ENCODE measurements at regions not wholly inside any gene's neighbourhood (a gene's known extent, or its start where the extent isn't known, plus 50 kb on each side); places are given as distances from the start of the nearest gene placed in this dataset.

- no peaks in the 10 kb centered on the region for H3K27me3 ChIP-seq (replicated peaks; ENCODE audit: insufficient read depth, low read length)
- TF ChIP-seq EZH2phosphoT487 (IDR thresholded peaks at IDR 0.05; ENCODE audit: low read length) (no peak), EZH2 (optimal IDR thresholded peaks at IDR 0.05; ENCODE audit: low read depth, low read length) (no peak), CTCF (IDR thresholded peaks at IDR 0.05; ENCODE audit: low read length) (no peak)
- no peak overlapping the region for H2AFZ ChIP-seq (ENCODE audit: low read length)
- no peaks in the 10 kb centered on the region for H3K4me1 ChIP-seq (ENCODE audit: low read length)
- H4K20me1 ChIP-seq (ENCODE audit: insufficient read depth, low read length), result no peaks in the 10 kb centered on the region
- H3K4me2 ChIP-seq (ENCODE audit: low read depth, low read length), result no peak overlapping the region
- no peaks in the 10 kb centered on the region for H3K79me2 ChIP-seq (ENCODE audit: low read length)
- no peaks in the 10 kb centered on the region for H3K9me3 ChIP-seq (replicated peaks; ENCODE audit: insufficient read depth, low read length)
- H3K9ac ChIP-seq (ENCODE audit: low read length), result no peak overlapping the region
- DNase-seq, result no peak
- H3K9me2 ChIP-seq (replicated peaks; ENCODE audit: insufficient read depth, low read length), result no peaks in the 10 kb centered on the region
- H3K27ac ChIP-seq (ENCODE audit: low read length), result no peak overlapping the region
- H3K36me3 ChIP-seq (replicated peaks; ENCODE audit: insufficient read depth, low read length), result no peaks in the 10 kb centered on the region
- H3F3A ChIP-seq (ENCODE audit: insufficient read depth, low read length), result no peaks in the 10 kb centered on the region
- no peak overlapping the region for H3K4me3 ChIP-seq (ENCODE audit: low read length)
Measured at GRCh38 chr3:66717806-66718205, 217.0 kb upstream of the LRIG1 start.

- Histone ChIP-seq H3K27me3 (replicated peaks; ENCODE audit: insufficient read depth, low read length) (no peaks in the 10 kb centered on the region), H2AFZ (ENCODE audit: low read length) (no peak overlapping the region), H3K27ac (ENCODE audit: low read length) (no peak overlapping the region), H3K79me2 (ENCODE audit: low read length) (no peaks in the 10 kb centered on the region), H3K4me3 (ENCODE audit: low read length) (no peak overlapping the region), H3K36me3 (replicated peaks; ENCODE audit: insufficient read depth, low read length) (no peaks in the 10 kb centered on the region), H3F3A (ENCODE audit: insufficient read depth, low read length) (no peaks in the 10 kb centered on the region), H3K9me3 (replicated peaks; ENCODE audit: insufficient read depth, low read length) (no peaks in the 10 kb centered on the region), H3K4me1 (ENCODE audit: low read length) (no peaks in the 10 kb centered on the region), H4K20me1 (ENCODE audit: insufficient read depth, low read length) (no peaks in the 10 kb centered on the region), H3K4me2 (ENCODE audit: low read depth, low read length) (no peak overlapping the region), H3K9me2 (replicated peaks; ENCODE audit: insufficient read depth, low read length) (no peaks in the 10 kb centered on the region), H3K9ac (ENCODE audit: low read length) (no peak overlapping the region)
- DNase-seq, result no peak
- TF ChIP-seq CTCF (IDR thresholded peaks at IDR 0.05; ENCODE audit: low read length) (no peak), EZH2 (optimal IDR thresholded peaks at IDR 0.05; ENCODE audit: low read depth, low read length) (no peak), EZH2phosphoT487 (IDR thresholded peaks at IDR 0.05; ENCODE audit: low read length) (no peak)
Measured at GRCh38 chr3:66719796-66720356, 219.1 kb upstream of the LRIG1 start.

- H3K4me3 ChIP-seq (ENCODE audit: low read length), result no peak overlapping the region
- no peak for DNase-seq
- H3K4me1 ChIP-seq (ENCODE audit: low read length), result no peaks in the 10 kb centered on the region
- no peak overlapping the region for H3K4me2 ChIP-seq (ENCODE audit: low read depth, low read length)
- no peaks in the 10 kb centered on the region for H4K20me1 ChIP-seq (ENCODE audit: insufficient read depth, low read length)
- H3K27me3 ChIP-seq (replicated peaks; ENCODE audit: insufficient read depth, low read length), result no peaks in the 10 kb centered on the region
- no peak overlapping the region for H3K9ac ChIP-seq (ENCODE audit: low read length)
- H3K9me2 ChIP-seq (replicated peaks; ENCODE audit: insufficient read depth, low read length), result no peaks in the 10 kb centered on the region
- no peaks in the 10 kb centered on the region for H3K36me3 ChIP-seq (replicated peaks; ENCODE audit: insufficient read depth, low read length)
- H3F3A ChIP-seq (ENCODE audit: insufficient read depth, low read length), result no peaks in the 10 kb centered on the region
- no peak overlapping the region for H3K27ac ChIP-seq (ENCODE audit: low read length)
- H2AFZ ChIP-seq (ENCODE audit: low read length), result no peak overlapping the region
- no peaks in the 10 kb centered on the region for H3K9me3 ChIP-seq (replicated peaks; ENCODE audit: insufficient read depth, low read length)
- TF ChIP-seq EZH2phosphoT487 (IDR thresholded peaks at IDR 0.05; ENCODE audit: low read length) (no peak), EZH2 (optimal IDR thresholded peaks at IDR 0.05; ENCODE audit: low read depth, low read length) (no peak), CTCF (IDR thresholded peaks at IDR 0.05; ENCODE audit: low read length) (no peak)
- no peaks in the 10 kb centered on the region for H3K79me2 ChIP-seq (ENCODE audit: low read length)
Measured at GRCh38 chr3:66720508-66720907, 219.7 kb upstream of the LRIG1 start.
